NCI-H524 treated with DMSO at 0.1 percent for 48 hours (cell line): ENCODE measurements at regions not wholly inside any gene's neighbourhood (a gene's known extent, or its start where the extent isn't known, plus 50 kb on each side); places are given as distances from the start of the nearest gene placed in this dataset.

ENCODE experiments used
- DNase-seq: peaks from one replicate; lab custom pipeline; 2025; lab: John Stamatoyannopoulos, UW

GRCh38 chr10:125513429-125514182 lies 169.4 kb downstream of the TEX36 start:
- no peak for DNase-seq

- no peak for DNase-seq
Measured at GRCh38 chr10:125510998-125511397, 172.0 kb downstream of the TEX36 start.

- DNase-seq = no peak
Measured at GRCh38 chr10:125505648-125506047, 177.3 kb downstream of the TEX36 start.

GRCh38 chr10:125502276-125502675 lies 180.7 kb downstream of the TEX36 start:
- no peak for DNase-seq

GRCh38 chr10:125495386-125495785 lies 187.6 kb downstream of the TEX36 start:
- no peak for DNase-seq

GRCh38 chr10:125494651-125495239 lies 188.2 kb downstream of the TEX36 start:
- no peak for DNase-seq

- no peak for DNase-seq
Measured at GRCh38 chr10:125491381-125491780, 191.6 kb downstream of the TEX36 start.

- DNase-seq = no peak
Measured at GRCh38 chr10:125489731-125490130, 193.2 kb downstream of the TEX36 start.

- no peak for DNase-seq
Measured at GRCh38 chr10:125485665-125486064, 197.3 kb downstream of the TEX36 start.

GRCh38 chr10:125484035-125484732 lies 198.8 kb downstream of the TEX36 start:
- DNase-seq = no peak

GRCh38 chr10:125482637-125483036 lies 200.3 kb downstream of the TEX36 start:
- DNase-seq = no peak

GRCh38 chr10:125482108-125482507 lies 200.9 kb downstream of the TEX36 start:
- DNase-seq = no peak

GRCh38 chr10:125479059-125479458 lies 203.9 kb downstream of the TEX36 start:
- no peak for DNase-seq

GRCh38 chr10:125475815-125476214 lies 207.1 kb downstream of the TEX36 start:
- no peak for DNase-seq

- DNase-seq = no peak
Measured at GRCh38 chr10:125473143-125473793, 209.7 kb downstream of the TEX36 start.

- no peak for DNase-seq
Measured at GRCh38 chr10:125472010-125472607, 210.9 kb downstream of the TEX36 start.

- no peak for DNase-seq
Measured at GRCh38 chr10:125468278-125468677, 214.7 kb downstream of the TEX36 start.

- DNase-seq = no peak
Measured at GRCh38 chr10:125466685-125467084, 216.3 kb downstream of the TEX36 start.

GRCh38 chr10:125462845-125463244 lies 220.1 kb downstream of the TEX36 start:
- no peak for DNase-seq

- no peak for DNase-seq
Measured at GRCh38 chr10:125460326-125460725, 222.6 kb downstream of the TEX36 start.

- DNase-seq = no peak
Measured at GRCh38 chr10:125457406-125457805, 225.6 kb downstream of the TEX36 start.

- DNase-seq = no peak
Measured at GRCh38 chr10:125455855-125456254, 227.1 kb downstream of the TEX36 start.
